Activated CD8-positive, alpha-beta memory T cell treated with anti-CD3 and anti-CD28 coated beads for 36 hours (primary cell): ENCODE measurements at regions not wholly inside any gene's neighbourhood (a gene's known extent, or its start where the extent isn't known, plus 50 kb on each side); places are given as distances from the start of the nearest gene placed in this dataset.
"Not testable (repeated sequence)": the region's sequence is repeated elsewhere in the genome, so short reads cannot be mapped to it uniquely, and the experiment has no call there.

Experiments
- CTCF ChIA-PET: fragments of 350-600 bp; sonication (Branson Sonifier 250); formaldehyde crosslinking; loops from one replicate; lab custom pipeline; 2021; ENCODE audit warnings: antibody characterized with exemption; lab: Charles Lee
- POLR2A ChIA-PET: fragments of 350-600 bp; sonication (Branson Sonifier 250); formaldehyde crosslinking; loops from one replicate; lab custom pipeline; 2021; ENCODE audit warnings: antibody characterized with exemption; lab: Charles Lee

- CTCF ChIA-PET = no interaction called here
Observed at GRCh38 chr4:1573830-1574459, 110.2 kb downstream of the FAM53A start.

DNA sequence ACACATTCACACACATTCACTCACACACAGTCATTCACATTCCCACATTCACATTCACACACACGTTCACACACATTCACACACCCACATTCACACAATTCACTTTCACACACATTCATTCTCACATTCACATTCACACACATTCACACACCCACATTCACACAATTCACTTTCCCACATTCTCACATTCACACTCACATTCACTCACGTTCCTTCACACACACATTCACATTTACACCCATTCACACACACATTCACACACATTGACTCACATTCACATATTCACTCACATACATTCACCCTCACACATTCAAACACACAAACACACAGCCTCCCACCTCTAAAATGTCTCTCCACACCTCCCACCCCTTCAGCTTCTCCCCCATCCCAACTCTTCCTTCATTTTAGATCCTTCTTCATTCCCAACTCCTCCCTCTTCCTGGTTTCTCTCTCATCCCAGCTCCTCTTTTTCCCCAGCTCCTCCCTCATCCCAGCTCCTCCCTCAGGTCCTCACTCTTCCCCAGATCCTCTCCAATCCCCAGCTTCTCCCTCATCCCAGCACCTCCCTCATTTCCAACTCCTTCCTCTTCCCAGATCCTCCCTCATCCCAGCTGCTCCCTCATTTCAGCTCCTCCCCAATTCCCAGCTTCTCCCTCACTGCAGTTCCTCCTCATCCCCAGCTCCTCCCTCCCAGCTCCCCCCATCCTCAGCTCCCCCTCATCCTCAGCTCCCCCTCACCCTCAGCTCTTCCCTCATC is 111.0 kb downstream of the FAM53A start:
- ChIA-PET POLR2A (no interaction called here), CTCF (no interaction called here)

More at GRCh38 chr4:1573830-1574459, 110.2 kb downstream of the FAM53A start:
- POLR2A ChIA-PET = no interaction called here

DNA sequence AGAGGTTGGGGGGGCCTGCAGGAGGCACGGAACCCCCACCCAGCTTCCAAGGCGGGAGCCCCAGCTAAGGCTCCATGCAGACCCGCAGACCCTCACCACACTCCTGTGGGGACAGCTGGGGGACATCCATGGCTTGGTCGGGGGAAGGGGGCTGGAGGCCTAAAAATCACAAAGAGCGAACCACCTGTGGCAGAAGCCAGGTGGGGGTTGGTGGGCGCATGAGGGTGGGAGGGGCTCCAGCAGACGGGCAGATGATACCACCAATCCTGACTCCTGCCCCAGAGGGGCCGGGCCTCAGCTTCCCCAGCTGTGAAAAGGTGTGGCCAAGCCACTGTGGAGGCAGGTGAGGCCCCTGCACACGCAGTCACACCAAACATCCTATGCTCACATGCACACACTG is 111.6 kb downstream of the FAM53A start:
- ChIA-PET CTCF (no interaction called here), POLR2A (interaction anchor here (0.6 kb wide), 1 partner anchor 65 kb away, joined by 3 read pairs; no protein-coding TSS in a partner anchor)

- ChIA-PET POLR2A (interaction anchor here (0.6 kb wide), 1 partner anchor 64 kb away, joined by 3 read pairs; no protein-coding TSS in a partner anchor), CTCF (interaction anchor here (1.1 kb wide), 1 partner anchor 24 kb away, joined by 3 read pairs; no protein-coding TSS in a partner anchor)
Observed at GRCh38 chr4:1572010-1572385, 112.1 kb downstream of the FAM53A start.

- ChIA-PET POLR2A (no interaction called here), CTCF (interaction anchor here (1.1 kb wide), 1 partner anchor 23 kb away, joined by 3 read pairs; no protein-coding TSS in a partner anchor)
Observed at GRCh38 chr4:1571165-1572009, 112.7 kb downstream of the FAM53A start.

DNA sequence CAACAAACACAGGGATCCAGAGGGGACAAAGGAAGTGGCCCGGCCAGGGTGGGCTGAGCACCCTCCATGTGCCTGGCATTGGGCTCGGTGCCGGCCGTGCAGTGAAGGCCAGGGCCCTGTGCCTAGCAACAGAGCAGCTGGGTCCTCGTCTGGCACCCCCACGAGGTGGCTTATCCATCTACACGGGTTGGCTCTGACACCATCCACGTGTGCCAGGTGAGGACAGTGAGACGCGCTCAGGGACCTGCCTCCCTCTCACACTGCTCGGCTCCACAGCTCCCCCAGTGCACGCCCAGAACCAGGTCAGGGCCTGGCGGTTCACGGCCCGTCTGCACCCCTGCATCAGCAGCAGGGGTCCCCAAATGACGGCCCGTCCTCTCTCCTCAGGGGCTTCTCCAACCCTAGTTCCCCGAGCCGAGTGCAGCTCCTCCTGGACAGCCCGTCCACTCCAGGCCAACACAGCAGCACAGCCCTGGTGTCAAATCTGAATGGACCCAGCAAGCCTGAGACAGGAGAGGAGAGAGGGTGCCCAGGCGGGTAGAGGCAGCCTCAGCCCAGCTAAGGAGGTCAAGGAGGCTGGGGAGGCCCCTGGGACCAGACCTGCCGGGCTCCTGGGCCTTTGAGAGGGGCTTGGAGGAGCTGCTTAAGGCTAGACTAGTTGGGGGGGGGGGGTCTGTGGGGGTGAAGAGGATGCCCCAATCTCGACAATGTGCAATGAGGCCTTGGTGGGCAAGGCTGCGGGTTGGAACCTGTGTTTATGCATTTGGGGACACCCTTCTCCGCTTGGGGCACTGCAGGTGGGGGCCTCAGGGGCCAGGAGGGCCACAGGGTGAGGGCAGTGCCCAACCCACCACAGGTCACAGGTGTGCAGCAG is 113.6 kb downstream of the FAM53A start:
- POLR2A ChIA-PET = no interaction called here
- CTCF ChIA-PET = no interaction called here

DNA sequence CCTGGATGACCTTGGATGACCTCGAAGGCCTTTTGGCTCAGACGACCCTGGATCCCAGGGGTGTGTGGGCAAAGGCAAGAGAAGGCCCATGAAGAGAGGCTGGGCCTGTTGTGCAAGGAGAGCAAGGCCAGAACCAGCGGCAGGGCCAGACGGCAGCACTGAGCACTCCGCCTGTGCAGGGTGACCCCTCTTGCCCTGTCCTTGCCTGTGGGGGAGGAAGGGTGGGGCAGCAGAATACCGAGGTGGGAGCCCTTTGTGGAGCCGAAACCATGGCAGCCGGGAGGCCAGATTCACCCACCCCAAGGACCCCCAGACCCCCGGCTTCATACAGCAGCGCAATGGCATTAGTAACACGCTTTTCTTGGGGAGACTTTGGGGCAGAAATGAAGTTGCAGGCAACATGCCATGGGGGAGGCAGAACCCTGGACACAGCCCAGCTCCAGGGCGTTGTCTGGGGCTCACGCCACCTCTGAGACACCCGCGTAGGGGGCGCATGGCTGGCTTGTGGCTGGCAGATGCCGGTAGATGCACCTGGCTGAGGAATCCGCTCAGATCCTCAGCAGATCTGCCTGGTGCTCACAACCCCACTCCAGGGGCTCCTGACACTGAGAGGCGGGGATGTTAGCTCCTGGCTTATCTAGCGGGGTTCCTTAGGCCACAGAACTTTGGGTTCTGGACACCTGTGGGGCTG is 114.5 kb downstream of the FAM53A start:
- POLR2A ChIA-PET = no interaction called here

DNA sequence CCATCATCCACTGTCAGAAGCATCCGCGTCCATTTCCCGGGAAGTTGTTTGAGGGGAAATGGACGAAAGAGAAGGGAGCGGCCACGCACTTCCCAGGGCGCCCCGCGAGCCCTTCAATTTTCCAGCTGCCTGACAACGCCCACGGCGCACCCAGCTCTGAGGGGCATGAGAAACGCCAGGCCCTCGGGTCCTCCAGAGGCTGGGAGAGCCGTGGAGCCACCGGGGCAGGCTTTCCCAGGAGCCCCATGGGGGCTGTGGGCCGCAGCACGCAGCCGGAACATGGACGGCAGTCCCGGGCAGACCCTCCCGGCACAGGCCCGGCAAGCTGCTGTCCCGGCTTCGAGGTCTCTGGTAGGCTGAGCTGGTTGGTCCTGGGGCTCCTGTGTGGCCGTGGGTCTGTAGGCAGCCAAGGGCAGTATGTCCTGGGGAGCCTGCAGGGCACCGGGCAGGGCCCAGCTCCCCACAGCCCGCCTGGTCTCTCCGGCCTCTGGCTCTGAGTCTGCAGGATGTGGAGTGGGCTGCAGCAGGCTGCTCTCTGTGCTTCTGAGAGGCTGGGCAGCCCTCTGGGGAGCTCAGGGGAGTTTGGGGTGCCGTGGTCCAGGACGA is 115.2 kb downstream of the FAM53A start:
- CTCF ChIA-PET = no interaction called here

More for the DNA sequence above, 114.5 kb downstream of the FAM53A start:
- CTCF ChIA-PET = no interaction called here

GRCh38 chr4:1567808-1568581 is 116.1 kb downstream of the FAM53A start:
- ChIA-PET POLR2A (no interaction called here), CTCF (no interaction called here)

More for the DNA sequence above, 115.2 kb downstream of the FAM53A start:
- POLR2A ChIA-PET = no interaction called here

- POLR2A ChIA-PET = no interaction called here
- CTCF ChIA-PET = no interaction called here
Observed at GRCh38 chr4:1567519-1567807, 116.7 kb downstream of the FAM53A start.

DNA sequence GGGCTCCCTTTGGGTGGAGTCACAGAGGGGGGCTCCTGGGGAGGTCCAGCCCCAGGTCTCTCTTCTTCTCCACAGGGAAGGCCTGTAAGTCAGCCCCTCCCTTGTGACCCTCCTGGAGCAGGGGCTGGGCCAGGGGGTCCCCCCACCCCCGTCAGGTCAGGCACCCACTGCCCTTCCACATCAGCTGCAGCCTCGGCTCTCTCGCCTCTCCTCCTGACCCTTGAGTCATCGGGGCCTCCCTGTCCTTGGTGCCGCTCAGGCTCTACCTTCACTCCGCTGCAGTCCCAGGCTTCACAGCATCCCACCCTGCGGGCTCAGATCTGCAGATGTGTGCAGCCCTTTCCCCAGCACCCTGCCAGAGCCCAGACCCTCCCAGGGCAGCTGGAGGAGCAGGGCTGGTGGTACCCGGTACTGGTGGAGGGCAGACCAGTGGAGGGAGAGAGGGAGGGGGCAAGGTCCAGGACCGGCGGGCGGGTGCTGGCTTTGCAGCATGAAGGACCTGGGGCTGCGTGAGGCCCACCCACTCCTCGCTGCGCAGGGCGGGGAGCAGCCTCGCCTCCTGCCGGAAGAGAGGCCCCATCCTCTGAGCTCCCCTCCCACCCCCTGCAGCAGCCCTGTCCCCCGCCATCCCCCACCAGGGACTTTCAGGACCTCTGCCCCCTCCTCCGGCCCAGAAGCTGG is 117.1 kb downstream of the FAM53A start:
- CTCF ChIA-PET = interaction anchor here (1.4 kb wide), 1 partner anchor 18 kb away, joined by 6 read pairs; no protein-coding TSS in a partner anchor
- POLR2A ChIA-PET = no interaction called here

GRCh38 chr4:1566301-1566837 is 117.7 kb downstream of the FAM53A start:
- POLR2A ChIA-PET = not testable (repeated sequence)
- CTCF ChIA-PET = interaction anchor here (1.4 kb wide), 1 partner anchor 18 kb away, joined by 6 read pairs; no protein-coding TSS in a partner anchor

GRCh38 chr4:1565598-1566295 is 118.4 kb downstream of the FAM53A start:
- ChIA-PET POLR2A (no interaction called here), CTCF (interaction anchor here (1.4 kb wide), 1 partner anchor 17 kb away, joined by 6 read pairs; no protein-coding TSS in a partner anchor)

DNA sequence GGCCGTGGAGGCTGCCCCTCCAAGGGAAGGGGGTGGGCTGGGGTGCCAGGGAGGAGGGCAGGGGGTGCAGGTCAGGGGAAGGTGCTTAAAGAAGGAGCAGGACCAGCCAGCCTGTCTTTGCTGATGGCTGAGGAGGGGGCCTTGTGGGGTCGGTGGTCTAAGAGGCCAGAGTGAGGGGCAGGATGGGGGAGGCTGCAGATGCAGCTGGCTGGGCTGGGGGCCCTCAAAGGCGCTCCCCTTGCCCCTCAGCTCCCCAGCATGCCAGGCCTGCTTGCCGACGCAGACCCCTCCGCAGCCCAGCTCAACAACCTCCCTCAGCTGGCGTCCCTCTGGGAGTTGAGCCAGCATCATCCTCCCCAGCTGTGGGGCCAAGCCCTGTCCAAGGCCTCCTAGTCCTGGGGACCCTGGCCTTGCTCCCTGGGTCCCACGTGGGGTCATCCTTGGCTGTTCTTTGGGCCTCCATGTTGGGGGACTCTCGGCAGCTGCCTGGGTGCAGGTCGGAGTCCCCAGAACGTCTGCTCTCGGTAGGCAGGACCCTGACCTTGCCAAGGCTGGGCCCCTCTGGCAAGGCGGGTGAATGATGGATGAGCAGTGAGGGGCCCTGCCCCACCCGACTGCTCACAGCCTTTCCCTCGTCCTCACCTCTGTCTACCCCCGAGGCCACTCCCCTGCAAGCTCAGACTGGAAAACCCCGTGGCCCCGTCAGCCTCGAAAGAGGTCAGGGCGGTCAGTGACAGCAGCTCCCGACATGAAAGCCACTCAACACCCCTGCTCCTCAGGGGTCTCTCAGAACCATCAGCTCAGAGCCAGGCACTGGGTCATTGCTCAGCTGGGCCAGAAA is 119.4 kb downstream of the FAM53A start:
- CTCF ChIA-PET = no interaction called here

More for the DNA sequence above, 119.4 kb downstream of the FAM53A start:
- POLR2A ChIA-PET = no interaction called here
